ENCODE measurements at regions not wholly inside any gene's neighbourhood (a gene's known extent, or its start where the extent isn't known, plus 50 kb on each side); places are given as distances from the start of the nearest gene placed in this dataset.

DNA sequence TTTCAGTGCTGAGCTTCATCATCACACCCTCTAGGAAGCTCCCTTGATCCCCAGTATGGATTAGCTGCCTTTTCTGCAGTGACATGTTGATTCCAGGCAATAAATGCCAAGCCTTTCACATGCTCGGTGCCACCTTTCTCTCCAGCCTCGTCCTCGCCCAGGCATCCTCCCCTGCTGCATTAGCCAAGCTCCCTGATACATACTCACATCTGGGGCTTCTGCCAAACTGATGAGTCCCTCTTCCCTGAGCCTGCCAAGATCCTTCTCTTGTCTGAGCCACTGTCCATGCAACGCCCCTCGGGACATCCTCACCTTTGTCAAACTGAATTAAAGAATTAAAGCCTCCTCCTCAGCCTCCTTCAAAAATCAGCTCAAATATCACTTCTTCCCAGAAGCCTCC, 538.5 kb upstream of the CDH11 start:
- Histone ChIP-seq H3K27me3 (ENCODE audit: control insufficient read depth, insufficient read depth, low read length) (no peaks in the 10 kb centered on the region), H3K4me1 (ENCODE audit: control insufficient read depth, insufficient read depth, low read length) (no peaks in the 10 kb centered on the region; the same call in 1 of the 2 replicates), H3K4me3 (ENCODE audit: low read length) (no peak overlapping the region), H3K36me3 (ENCODE audit: control insufficient read depth, insufficient read depth, low read length) (no peaks in the 10 kb centered on the region), H3K9me3 (ENCODE audit: control insufficient read depth, insufficient read depth, low read length) (no peaks in the 10 kb centered on the region), H3K27ac (ENCODE audit: low read length) (no peak overlapping the region)
- no peak for DNase-seq (ENCODE audit: low read depth, low spot score)
- WGBS (ENCODE audit: insufficient coverage, insufficient read length), result no CpG with 5 or more reads among the region's 5 CpGs

DNA sequence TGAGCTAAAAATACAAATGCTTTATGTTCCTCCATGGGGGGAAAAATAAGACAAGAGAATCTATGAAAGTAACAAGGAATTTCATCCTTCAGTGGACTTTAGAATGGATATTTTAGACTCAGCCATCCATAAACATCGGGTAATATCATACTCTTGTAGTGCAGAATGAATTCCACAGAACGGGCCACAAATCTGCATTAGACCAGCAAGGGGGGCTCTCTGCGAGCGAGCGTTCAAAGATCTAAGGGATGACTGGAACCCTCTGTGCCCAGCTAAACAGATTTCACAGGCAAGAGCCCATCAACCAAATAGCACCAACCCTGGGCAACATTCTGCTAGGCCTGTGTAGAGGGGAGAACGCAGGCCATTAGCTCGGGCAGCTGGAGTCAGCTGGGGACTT, 537.9 kb upstream of the CDH11 start:
- no peak for DNase-seq (ENCODE audit: low read depth, low spot score)
- WGBS (ENCODE audit: insufficient coverage, insufficient read length), result no CpG with 5 or more reads among the region's 7 CpGs
- no peaks in the 10 kb centered on the region; the same call in 1 of the 2 replicates for H3K4me1 ChIP-seq (ENCODE audit: control insufficient read depth, insufficient read depth, low read length)
- no peak overlapping the region for H3K27ac ChIP-seq (ENCODE audit: low read length)
- no peaks in the 10 kb centered on the region for H3K36me3 ChIP-seq (ENCODE audit: control insufficient read depth, insufficient read depth, low read length)
- H3K9me3 ChIP-seq (ENCODE audit: control insufficient read depth, insufficient read depth, low read length), result no peaks in the 10 kb centered on the region
- H3K4me3 ChIP-seq (ENCODE audit: low read length), result no peak overlapping the region
- H3K27me3 ChIP-seq (ENCODE audit: control insufficient read depth, insufficient read depth, low read length), result no peaks in the 10 kb centered on the region

DNA sequence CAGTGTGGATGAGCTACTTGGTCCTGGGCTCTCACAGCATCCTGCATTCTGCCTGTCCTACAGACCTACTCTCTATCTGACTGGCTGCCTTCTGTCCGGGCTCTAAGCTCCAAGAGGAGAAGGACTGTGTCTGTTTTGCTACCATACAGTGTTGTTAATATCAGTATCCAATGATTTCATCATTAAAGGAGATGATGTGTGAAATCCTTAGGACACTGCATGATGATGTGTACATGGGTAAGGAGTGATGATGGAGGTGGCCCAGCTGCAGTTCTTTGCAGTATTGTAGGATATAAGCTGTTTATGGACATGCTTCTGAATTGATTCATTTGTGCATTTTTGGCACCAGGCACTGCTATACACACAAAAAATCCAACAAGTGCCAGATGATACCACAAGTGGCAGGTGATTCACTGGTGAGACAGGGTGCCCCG, 536.9 kb upstream of the CDH11 start:
- Histone ChIP-seq H3K4me1 (ENCODE audit: control insufficient read depth, insufficient read depth, low read length) (no peaks in the 10 kb centered on the region; the same call in 1 of the 2 replicates), H3K36me3 (ENCODE audit: control insufficient read depth, insufficient read depth, low read length) (no peaks in the 10 kb centered on the region), H3K4me3 (ENCODE audit: low read length) (no peak overlapping the region), H3K27ac (ENCODE audit: low read length) (no peak overlapping the region), H3K9me3 (ENCODE audit: control insufficient read depth, insufficient read depth, low read length) (no peaks in the 10 kb centered on the region), H3K27me3 (ENCODE audit: control insufficient read depth, insufficient read depth, low read length) (no peaks in the 10 kb centered on the region)
- no peak for DNase-seq (ENCODE audit: low read depth, low spot score)
- WGBS (ENCODE audit: insufficient coverage, insufficient read length), result no CpG with 5 or more reads among the region's 2 CpGs

DNA sequence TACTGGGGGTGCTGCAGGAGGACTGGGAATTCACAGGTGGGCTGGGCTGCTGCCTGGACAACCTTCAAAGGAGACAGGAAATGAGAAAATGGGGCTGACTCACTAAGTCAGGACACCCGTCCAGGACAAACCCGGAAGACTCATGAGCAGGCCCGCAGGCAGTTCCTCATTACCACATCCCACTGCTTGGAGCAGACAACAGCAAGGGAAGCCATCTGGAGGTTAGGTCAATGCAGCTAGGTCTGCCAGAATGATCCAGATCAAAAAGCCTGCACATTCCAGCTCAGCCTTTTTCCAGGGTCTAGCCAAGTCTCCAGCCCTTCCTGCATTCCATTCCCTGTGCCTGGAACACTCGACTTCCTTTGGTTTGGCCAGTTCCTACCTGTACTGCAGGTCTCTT, 536.5 kb upstream of the CDH11 start:
- WGBS (ENCODE audit: insufficient coverage, insufficient read length), result no CpG with 5 or more reads among the region's 4 CpGs
- DNase-seq (ENCODE audit: low read depth, low spot score), result no peak
- no peaks in the 10 kb centered on the region for H3K27me3 ChIP-seq (ENCODE audit: control insufficient read depth, insufficient read depth, low read length)
- no peaks in the 10 kb centered on the region for H3K9me3 ChIP-seq (ENCODE audit: control insufficient read depth, insufficient read depth, low read length)
- no peaks in the 10 kb centered on the region for H3K36me3 ChIP-seq (ENCODE audit: control insufficient read depth, insufficient read depth, low read length)
- no peak overlapping the region for H3K4me3 ChIP-seq (ENCODE audit: low read length)
- H3K4me1 ChIP-seq (ENCODE audit: control insufficient read depth, insufficient read depth, low read length), result no peaks in the 10 kb centered on the region; the same call in 1 of the 2 replicates
- H3K27ac ChIP-seq (ENCODE audit: low read length), result no peak overlapping the region

DNA sequence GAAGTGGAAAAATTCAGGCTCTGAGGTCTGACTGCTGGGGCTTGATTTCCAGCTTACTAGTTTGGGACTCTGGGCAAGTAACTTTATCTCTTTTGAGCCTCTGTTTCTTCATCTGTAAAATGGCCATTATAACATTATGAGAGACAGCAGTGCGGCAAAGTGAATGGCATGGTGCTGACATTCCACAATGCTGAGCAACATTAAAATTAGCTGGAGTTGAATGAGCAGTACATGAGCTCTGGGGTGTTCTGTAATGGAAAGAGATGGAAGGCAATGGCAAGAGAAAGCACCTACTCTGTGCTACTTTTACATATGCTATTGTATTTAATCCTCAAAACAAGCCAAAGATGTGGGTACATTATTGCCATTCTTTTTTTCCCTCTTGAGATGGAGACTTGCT, 535.7 kb upstream of the CDH11 start:
- no peak overlapping the region for H3K27ac ChIP-seq (ENCODE audit: low read length)
- WGBS (ENCODE audit: insufficient coverage, insufficient read length), result no CpG with 5 or more reads among the region's 1 CpG
- no peak for DNase-seq (ENCODE audit: low read depth, low spot score)

DNA sequence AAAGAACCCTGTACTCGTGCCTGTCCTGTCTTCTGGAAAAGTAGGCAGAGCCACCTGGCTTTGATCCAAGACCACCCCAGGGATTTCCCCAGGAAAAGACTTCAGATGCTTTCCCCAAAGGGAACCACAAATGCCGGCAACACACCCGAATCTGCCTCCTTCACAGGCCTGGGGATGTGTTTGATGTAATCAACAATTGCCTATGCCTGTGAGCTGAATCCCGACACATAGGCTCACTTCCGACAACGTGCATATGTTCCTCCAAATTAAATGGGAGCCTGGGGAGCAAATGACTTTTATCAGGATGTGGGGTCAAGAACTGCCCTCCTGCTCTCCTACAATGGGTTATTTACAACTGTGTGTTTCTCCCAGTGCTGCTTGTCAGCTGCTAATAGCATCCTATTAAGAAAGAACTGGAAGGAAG, 535.2 kb upstream of the CDH11 start:
- no peak overlapping the region for H3K27ac ChIP-seq (ENCODE audit: low read length)
- no peaks in the 10 kb centered on the region for H3K9me3 ChIP-seq (ENCODE audit: control insufficient read depth, insufficient read depth, low read length)
- no peaks in the 10 kb centered on the region for H3K36me3 ChIP-seq (ENCODE audit: control insufficient read depth, insufficient read depth, low read length)
- DNase-seq (ENCODE audit: low read depth, low spot score), result no peak
- no peaks in the 10 kb centered on the region for H3K27me3 ChIP-seq (ENCODE audit: control insufficient read depth, insufficient read depth, low read length)
- H3K4me3 ChIP-seq (ENCODE audit: low read length), result no peak overlapping the region
- no peaks in the 10 kb centered on the region; the same call in 1 of the 2 replicates for H3K4me1 ChIP-seq (ENCODE audit: control insufficient read depth, insufficient read depth, low read length)
- no CpG with 5 or more reads among the region's 6 CpGs for WGBS (ENCODE audit: insufficient coverage, insufficient read length)

More for the DNA sequence above, 535.7 kb upstream of the CDH11 start:
- H3K36me3 ChIP-seq (ENCODE audit: control insufficient read depth, insufficient read depth, low read length), result no peaks in the 10 kb centered on the region
- H3K27me3 ChIP-seq (ENCODE audit: control insufficient read depth, insufficient read depth, low read length), result no peaks in the 10 kb centered on the region
- H3K9me3 ChIP-seq (ENCODE audit: control insufficient read depth, insufficient read depth, low read length), result no peaks in the 10 kb centered on the region
- H3K4me1 ChIP-seq (ENCODE audit: control insufficient read depth, insufficient read depth, low read length), result no peaks in the 10 kb centered on the region; the same call in 1 of the 2 replicates
- H3K4me3 ChIP-seq (ENCODE audit: low read length), result no peak overlapping the region

DNA sequence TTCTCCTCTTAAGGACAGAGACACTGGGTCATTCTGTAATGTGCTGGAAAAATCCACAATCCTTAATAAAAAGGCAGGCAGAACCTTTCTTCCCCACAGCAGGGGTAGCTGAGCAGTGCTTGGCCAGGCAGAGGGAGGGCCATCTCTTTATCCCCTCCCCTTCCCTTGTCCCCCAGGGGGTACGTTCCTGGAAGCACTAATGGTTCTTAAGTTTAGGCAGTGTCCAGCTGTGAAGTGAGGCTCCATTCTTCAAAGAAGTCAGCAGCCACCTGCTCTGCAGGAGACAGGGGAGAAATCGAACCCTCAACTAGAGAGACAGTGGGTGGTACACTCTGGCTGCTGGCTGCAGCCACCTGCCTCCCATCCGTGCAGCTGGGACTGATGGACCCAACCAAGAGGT, 533.9 kb upstream of the CDH11 start:
- WGBS (ENCODE audit: insufficient coverage, insufficient read length), result no CpG with 5 or more reads among the region's 3 CpGs
- Histone ChIP-seq H3K9me3 (ENCODE audit: control insufficient read depth, insufficient read depth, low read length) (no peaks in the 10 kb centered on the region), H3K4me1 (ENCODE audit: control insufficient read depth, insufficient read depth, low read length) (no peaks in the 10 kb centered on the region; the same call in 1 of the 2 replicates), H3K4me3 (ENCODE audit: low read length) (no peak overlapping the region), H3K36me3 (ENCODE audit: control insufficient read depth, insufficient read depth, low read length) (no peaks in the 10 kb centered on the region), H3K27me3 (ENCODE audit: control insufficient read depth, insufficient read depth, low read length) (no peaks in the 10 kb centered on the region), H3K27ac (ENCODE audit: low read length) (no peak overlapping the region)
- no peak for DNase-seq (ENCODE audit: low read depth, low spot score)

DNA sequence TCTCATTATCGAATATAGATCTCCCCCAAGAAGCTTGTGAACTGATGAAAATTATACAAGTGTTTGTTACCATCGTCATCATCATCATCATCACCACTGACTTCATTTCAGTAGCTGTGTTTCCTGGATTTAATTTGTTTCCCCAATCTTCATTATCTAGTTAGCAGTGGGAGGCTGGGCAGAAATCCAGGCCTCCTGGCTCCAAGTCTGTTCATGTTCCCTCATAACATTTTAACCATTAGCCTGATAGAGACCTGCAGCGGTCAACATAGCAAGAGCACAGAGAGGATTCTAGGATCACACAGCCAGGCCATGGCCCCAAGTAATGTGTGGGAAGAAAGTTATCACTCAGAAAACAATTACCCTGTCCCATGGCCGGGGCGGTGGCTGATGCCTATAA, 526.2 kb upstream of the CDH11 start:
- Histone ChIP-seq H3K27ac (ENCODE audit: low read length) (no peak overlapping the region), H3K36me3 (ENCODE audit: control insufficient read depth, insufficient read depth, low read length) (no peaks in the 10 kb centered on the region)
- WGBS (ENCODE audit: insufficient coverage, insufficient read length), result no CpG with 5 or more reads among the region's 5 CpGs

DNA sequence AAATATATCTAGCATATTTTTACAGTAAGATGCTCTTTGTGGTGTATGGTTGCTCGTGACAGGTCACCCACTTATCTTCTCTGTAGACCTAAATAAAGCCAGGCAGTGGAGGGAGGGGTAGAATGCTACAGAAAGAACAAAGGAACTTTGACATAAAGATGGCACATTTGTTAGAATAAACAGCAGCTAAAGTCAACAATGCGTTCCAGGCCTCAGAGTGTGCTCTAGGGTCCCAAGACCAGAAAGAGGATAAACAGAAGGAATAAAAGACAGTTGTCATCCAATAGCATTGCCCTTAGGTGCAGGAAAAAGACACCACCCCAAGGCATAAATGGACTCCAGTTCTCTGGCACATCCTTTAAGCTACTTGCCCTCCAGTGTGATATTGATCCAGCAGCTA, 523.0 kb upstream of the CDH11 start:
- Histone ChIP-seq H3K4me3 (ENCODE audit: low read length) (no peak overlapping the region), H3K27ac (ENCODE audit: low read length) (no peak overlapping the region), H3K9me3 (ENCODE audit: control insufficient read depth, insufficient read depth, low read length) (no peaks in the 10 kb centered on the region), H3K36me3 (ENCODE audit: control insufficient read depth, insufficient read depth, low read length) (no peaks in the 10 kb centered on the region), H3K4me1 (ENCODE audit: control insufficient read depth, insufficient read depth, low read length) (no peaks in the 10 kb centered on the region), H3K27me3 (ENCODE audit: control insufficient read depth, insufficient read depth, low read length) (no peaks in the 10 kb centered on the region)
- WGBS (ENCODE audit: insufficient coverage, insufficient read length), result no CpG with 5 or more reads among the region's 2 CpGs
- DNase-seq (ENCODE audit: low read depth, low spot score), result no peak

More for the DNA sequence above, 526.2 kb upstream of the CDH11 start:
- H3K4me3 ChIP-seq (ENCODE audit: low read length), result no peak overlapping the region
- H3K9me3 ChIP-seq (ENCODE audit: control insufficient read depth, insufficient read depth, low read length), result no peaks in the 10 kb centered on the region
- no peaks in the 10 kb centered on the region for H3K4me1 ChIP-seq (ENCODE audit: control insufficient read depth, insufficient read depth, low read length)
- no peaks in the 10 kb centered on the region for H3K27me3 ChIP-seq (ENCODE audit: control insufficient read depth, insufficient read depth, low read length)
- DNase-seq (ENCODE audit: low read depth, low spot score), result no peak

DNA sequence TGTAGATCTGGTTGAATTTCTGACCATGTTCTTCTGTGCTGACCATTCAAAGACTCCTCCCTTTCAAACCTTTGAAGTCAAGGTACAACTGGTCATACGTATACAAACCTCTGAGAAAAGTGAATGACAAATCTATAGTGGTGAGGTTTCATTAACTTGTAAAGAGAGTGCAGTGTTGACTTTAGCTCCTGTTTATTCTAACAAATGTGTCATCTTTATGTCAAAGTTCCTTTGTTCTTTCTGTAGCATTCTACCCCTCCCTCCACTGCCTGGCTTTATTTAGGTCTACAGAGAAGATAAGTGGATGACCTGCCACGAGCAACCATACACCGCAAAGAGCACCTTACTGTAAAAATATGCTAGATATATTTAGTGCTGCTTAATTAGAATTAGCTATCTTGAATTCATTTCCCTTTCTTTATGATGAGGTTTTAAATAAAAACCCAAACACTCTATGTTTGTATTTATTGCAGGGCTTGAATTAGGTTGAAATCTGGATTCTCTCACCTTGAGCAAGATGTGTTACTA, 520.0 kb upstream of the CDH11 start:
- no CpG with 5 or more reads among the region's 3 CpGs for WGBS (ENCODE audit: insufficient coverage, insufficient read length)
- DNase-seq (ENCODE audit: low read depth, low spot score), result no peak
- H3K4me1 ChIP-seq (ENCODE audit: control insufficient read depth, insufficient read depth, low read length), result no peaks in the 10 kb centered on the region
- H3K36me3 ChIP-seq (ENCODE audit: control insufficient read depth, insufficient read depth, low read length), result no peaks in the 10 kb centered on the region
- H3K27ac ChIP-seq (ENCODE audit: low read length), result no peak overlapping the region
- no peaks in the 10 kb centered on the region for H3K27me3 ChIP-seq (ENCODE audit: control insufficient read depth, insufficient read depth, low read length)
- no peaks in the 10 kb centered on the region for H3K9me3 ChIP-seq (ENCODE audit: control insufficient read depth, insufficient read depth, low read length)
- H3K4me3 ChIP-seq (ENCODE audit: low read length), result no peak overlapping the region

DNA sequence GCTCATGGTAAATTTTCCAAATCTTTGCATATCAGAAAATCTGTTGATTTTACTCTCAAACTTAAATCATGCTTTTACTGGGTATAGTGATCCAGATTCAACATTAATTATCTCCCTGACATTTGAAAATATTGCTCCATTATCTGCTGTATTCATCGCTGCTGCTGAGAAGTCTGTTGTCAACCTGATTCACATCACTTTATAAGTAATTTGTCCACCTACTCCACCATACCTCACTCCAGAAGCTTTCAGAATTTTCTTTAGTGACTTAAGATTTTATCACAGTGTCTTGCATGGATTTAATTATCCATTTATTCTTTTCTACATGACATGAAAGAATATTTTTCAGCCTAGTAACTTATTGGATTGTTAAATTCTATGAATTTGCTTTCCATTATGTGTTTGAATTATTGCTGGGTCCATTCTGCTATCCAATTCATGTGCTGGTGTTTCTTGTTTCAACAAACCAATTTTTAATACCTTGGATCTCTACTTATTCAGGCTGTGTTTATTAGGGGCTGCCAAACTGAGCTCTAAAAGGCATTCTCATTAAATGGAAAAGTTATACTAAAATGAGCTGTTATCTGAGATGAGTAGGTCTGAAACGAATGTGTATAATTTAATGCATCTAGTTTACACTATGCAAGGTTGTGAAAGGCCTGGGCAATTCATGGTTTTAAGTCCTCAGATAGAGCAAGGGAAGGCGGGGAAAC, 519.3 kb upstream of the CDH11 start:
- H3K4me1 ChIP-seq (ENCODE audit: control insufficient read depth, insufficient read depth, low read length), result no peaks in the 10 kb centered on the region
- no peaks in the 10 kb centered on the region for H3K27me3 ChIP-seq (ENCODE audit: control insufficient read depth, insufficient read depth, low read length)
- H3K27ac ChIP-seq (ENCODE audit: low read length), result no peak overlapping the region
- no peaks in the 10 kb centered on the region for H3K36me3 ChIP-seq (ENCODE audit: control insufficient read depth, insufficient read depth, low read length)
- no peak overlapping the region for H3K4me3 ChIP-seq (ENCODE audit: low read length)
- WGBS (ENCODE audit: insufficient coverage, insufficient read length), result no CpG with 5 or more reads among the region's 3 CpGs
- no peak for DNase-seq (ENCODE audit: low read depth, low spot score)
- H3K9me3 ChIP-seq (ENCODE audit: control insufficient read depth, insufficient read depth, low read length), result no peaks in the 10 kb centered on the region
